ENCODE measurements at regions not wholly inside any gene's neighbourhood (a gene's known extent, or its start where the extent isn't known, plus 50 kb on each side); places are given as distances from the start of the nearest gene placed in this dataset.

- no peak for TF ChIP-seq POLR2A (IDR thresholded peaks at IDR 0.05)
- no peak for TF ChIP-seq CTCF (IDR thresholded peaks at IDR 0.05)
Measured at GRCh38 chr2:234858145-234858544, 93.7 kb upstream of the SH3BP4 start.

All from lower leg skin (tissue), 3 donors.